Islet precursor cell (in vitro differentiated cells): ENCODE measurements at regions not wholly inside any gene's neighbourhood (a gene's known extent, or its start where the extent isn't known, plus 50 kb on each side); places are given as distances from the start of the nearest gene placed in this dataset.
A peak's percentile ranks its signal among the peaks of the same experiment; 100 is the strongest.
"Not testable (repeated sequence)": the region's sequence is repeated elsewhere in the genome, so short reads cannot be mapped to it uniquely, and the experiment has no call there.

ENCODE experiments used
- DNase-seq: peaks from one replicate; pipeline ENCODE4 v3.0.0-alpha.2; 2018

- DNase-seq, result no peak
Measured at GRCh38 chr18:62629031-62629430, 86.3 kb upstream of the PHLPP1 start.

GRCh38 chr18:62631173-62631572 is 84.2 kb upstream of the PHLPP1 start:
- DNase-seq, result no peak

- DNase-seq, result no peak
Measured at GRCh38 chr18:62632788-62633455, 82.4 kb upstream of the PHLPP1 start.

- no peak for DNase-seq
Measured at GRCh38 chr18:62634458-62634857, 80.9 kb upstream of the PHLPP1 start.

- peak; percentile 64 for DNase-seq
Measured at GRCh38 chr18:62634979-62635630, 80.2 kb upstream of the PHLPP1 start.

GRCh38 chr18:62637403-62637802 is 77.9 kb upstream of the PHLPP1 start:
- no peak for DNase-seq

GRCh38 chr18:62637807-62638687 is 77.3 kb upstream of the PHLPP1 start:
- peak; percentile 68 for DNase-seq

DNA sequence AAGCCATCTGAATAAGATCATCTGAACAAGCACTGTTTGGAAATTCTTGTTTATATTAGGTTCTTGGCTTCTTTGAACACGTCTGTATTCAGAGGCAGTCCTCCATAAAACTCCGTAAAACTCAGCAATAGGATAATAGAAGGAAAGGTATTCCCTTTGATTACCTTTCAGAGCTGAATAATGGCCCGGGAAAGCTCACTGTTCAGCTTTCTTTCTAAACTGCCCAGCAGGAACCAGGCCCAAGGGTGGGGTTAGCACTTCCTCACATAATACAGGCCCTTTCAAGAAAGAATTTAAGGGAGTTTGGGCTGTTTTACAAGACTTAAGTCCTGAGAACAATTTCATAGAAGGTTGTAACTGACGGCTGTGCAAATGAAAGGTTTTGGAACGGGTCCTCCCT is 72.2 kb upstream of the PHLPP1 start:
- DNase-seq, result no peak

GRCh38 chr18:62644773-62645172 is 70.6 kb upstream of the PHLPP1 start:
- DNase-seq, result no peak

GRCh38 chr18:62647179-62647578 is 68.2 kb upstream of the PHLPP1 start:
- DNase-seq, result no peak

GRCh38 chr18:62648045-62648678 is 67.2 kb upstream of the PHLPP1 start:
- no peak for DNase-seq

- DNase-seq, result no peak
Measured at GRCh38 chr18:62651276-62652056, 63.9 kb upstream of the PHLPP1 start.

- DNase-seq, result not testable (repeated sequence)
Measured at GRCh38 chr18:62652057-62652629, 63.2 kb upstream of the PHLPP1 start.

- DNase-seq, result no peak
Measured at GRCh38 chr18:62655520-62656219, 59.7 kb upstream of the PHLPP1 start.

GRCh38 chr18:62658028-62658427 is 57.3 kb upstream of the PHLPP1 start:
- no peak for DNase-seq

DNA sequence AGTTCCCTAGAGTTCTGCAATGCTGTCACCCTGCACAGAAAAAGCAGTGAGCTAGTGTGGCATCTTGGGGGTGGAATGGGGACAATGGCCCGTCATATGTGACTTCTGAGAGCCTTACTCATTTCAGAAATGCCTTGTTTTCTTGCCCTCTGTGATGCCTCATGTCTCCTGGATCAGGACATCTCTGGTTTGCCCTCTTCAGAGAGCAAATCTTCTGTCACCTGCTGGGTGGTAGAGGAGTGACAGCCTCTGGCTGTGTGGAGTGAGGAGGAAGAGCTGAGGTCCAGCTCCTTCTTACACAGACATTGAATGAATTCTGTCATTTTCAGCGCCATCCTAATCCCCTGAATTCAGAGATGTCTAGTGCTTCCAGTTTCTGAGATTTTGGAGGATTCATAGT is 55.6 kb upstream of the PHLPP1 start:
- no peak for DNase-seq

DNA sequence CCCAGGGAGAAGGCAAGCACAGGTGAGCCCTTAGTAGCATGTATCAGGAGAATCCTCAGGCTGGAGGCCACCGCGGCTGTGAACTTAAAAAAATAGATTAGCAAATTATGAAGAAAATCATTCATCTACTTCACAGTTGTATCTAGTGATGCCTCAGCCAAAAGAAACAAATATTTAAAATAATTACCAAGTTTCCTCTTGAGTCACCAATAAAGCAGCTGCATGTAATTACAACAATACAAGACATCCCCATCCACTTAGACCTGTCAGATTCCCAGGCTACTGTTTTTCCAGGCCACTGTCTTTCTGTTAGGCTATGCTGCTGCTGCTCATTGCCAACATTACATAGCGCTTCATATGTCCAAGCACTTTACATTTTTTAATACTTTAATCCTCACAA is 54.6 kb upstream of the PHLPP1 start:
- DNase-seq, result no peak

DNA sequence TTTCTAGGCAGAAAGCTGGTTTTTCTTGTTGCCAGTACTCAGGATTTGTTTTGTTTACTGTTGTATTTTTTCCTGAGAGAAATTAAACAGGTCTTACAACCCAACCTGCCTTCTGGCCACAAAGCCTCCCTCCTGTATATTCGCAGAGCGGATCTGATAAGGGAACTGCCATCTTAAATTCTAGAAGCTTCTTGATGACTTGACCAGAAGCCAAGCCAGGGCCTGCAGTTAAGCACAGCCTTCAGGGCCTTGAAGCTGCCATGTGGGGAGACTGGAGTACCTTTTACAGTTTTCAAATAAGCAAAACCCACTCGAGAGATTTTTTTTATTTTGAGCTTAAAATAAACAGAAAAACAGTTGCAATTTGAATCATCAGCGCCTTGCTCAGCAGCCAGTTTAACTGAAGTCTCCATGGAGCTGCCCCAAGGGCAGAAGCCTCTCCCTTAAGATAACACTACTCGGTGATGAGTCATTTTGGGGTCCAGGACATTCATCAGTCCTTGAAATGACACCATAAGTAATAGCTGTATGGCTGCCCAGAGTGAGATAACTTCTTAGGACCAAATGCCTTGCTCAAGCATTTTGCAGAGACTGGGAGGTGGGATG is 51.5 kb upstream of the PHLPP1 start:
- DNase-seq, result peak; percentile 81

DNA sequence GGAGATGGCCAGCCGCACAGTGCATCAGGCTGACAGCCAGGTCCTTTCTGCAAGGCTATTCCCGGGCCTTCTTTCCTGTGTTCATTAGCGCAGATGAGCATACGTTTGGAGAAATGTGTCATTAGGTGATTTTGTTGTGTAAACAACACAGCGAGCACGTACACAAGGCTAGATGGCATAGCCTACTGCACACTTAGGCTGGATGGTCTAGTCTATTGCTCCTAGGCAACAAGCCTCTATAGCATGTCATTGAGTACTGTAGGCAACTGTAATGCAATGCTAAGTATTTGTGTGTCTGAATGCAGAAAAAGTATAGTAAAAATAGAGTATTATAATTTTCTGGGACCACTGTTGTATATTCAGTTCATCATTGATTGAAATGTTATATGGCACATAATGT is 50.9 kb upstream of the PHLPP1 start:
- DNase-seq, result no peak

DNA sequence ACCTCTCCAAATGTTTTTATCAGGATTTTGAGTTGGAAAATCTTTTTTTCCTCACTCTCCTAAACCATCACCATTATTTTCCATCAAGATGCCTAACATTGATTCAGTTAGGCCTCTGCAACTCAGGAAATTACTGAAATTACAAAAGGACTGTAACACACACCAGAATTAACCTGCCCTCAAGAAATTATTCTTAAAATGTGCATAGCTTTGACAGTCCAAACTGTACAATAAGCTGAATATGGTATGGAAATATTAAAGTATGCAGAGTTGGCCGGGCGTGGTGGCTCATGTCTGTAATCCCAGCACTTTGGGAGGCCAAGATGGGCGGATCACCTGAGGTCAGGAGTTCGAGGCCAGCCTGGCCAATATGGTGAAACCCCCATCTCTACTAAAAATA is 50.2 kb upstream of the PHLPP1 start:
- no peak for DNase-seq
